AG10803 (cell line): ENCODE measurements at regions not wholly inside any gene's neighbourhood (a gene's known extent, or its start where the extent isn't known, plus 50 kb on each side); places are given as distances from the start of the nearest gene placed in this dataset.

Experiments used
- DNase-seq: peaks from one replicate; pipeline ENCODE4 v3.0.0; 2010; ENCODE audit warnings: low read depth
- H3K4me3 ChIP-seq: 2 replicates; pipeline ENCODE4 v1.5.1; 2011; ENCODE audit warnings: mild to moderate bottlenecking, low read length, control low read depth
- CTCF ChIP-seq: conservative IDR thresholded peaks from 2 replicates; pipeline ENCODE4 v1.5.1; 2011; ENCODE audit warnings: mild to moderate bottlenecking, low read length, control low read depth, inconsistent platforms

GRCh38 chr10:53638006-53638405 is 865.4 kb upstream of the MBL2 start:
- no peak for DNase-seq
- TF ChIP-seq CTCF, result no peak
- H3K4me3 ChIP-seq, result no peak overlapping the region

- DNase-seq, result no peak
- no peak overlapping the region for H3K4me3 ChIP-seq
- TF ChIP-seq CTCF, result no peak
Observed at GRCh38 chr10:53624722-53625121, 852.1 kb upstream of the MBL2 start.

GRCh38 chr10:53622201-53622600 is 849.6 kb upstream of the MBL2 start:
- no peak for TF ChIP-seq CTCF
- no peak overlapping the region for H3K4me3 ChIP-seq
- DNase-seq, result no peak

- no peak for DNase-seq
- H3K4me3 ChIP-seq, result no peak overlapping the region
- TF ChIP-seq CTCF, result no peak
Observed at GRCh38 chr10:53619671-53620070, 847.1 kb upstream of the MBL2 start.

GRCh38 chr10:53607691-53608090 is 835.1 kb upstream of the MBL2 start:
- no peak for DNase-seq
- no peak for TF ChIP-seq CTCF
- H3K4me3 ChIP-seq, result no peak overlapping the region

- no peak overlapping the region for H3K4me3 ChIP-seq
- TF ChIP-seq CTCF, result no peak
- DNase-seq, result no peak
Observed at GRCh38 chr10:53606981-53607380, 834.4 kb upstream of the MBL2 start.

GRCh38 chr10:53601260-53601875 is 828.8 kb upstream of the MBL2 start:
- peak; percentile 27 for DNase-seq
- H3K4me3 ChIP-seq, result no peak overlapping the region
- TF ChIP-seq CTCF, result peak; percentile 88
